GM23248 (cell line): ENCODE measurements at regions not wholly inside any gene's neighbourhood (a gene's known extent, or its start where the extent isn't known, plus 50 kb on each side); places are given as distances from the start of the nearest gene placed in this dataset.

Experiments
- DNase-seq: peaks from one replicate; pipeline ENCODE4 v3.0.0-alpha.2; 2015
- H2AFZ ChIP-seq: fragments of 200-600 bp; sonication (generic); 2 replicates; pipeline ENCODE4 v1.6.1; 2016; ENCODE audit warnings: antibody characterized with exemption
- H3F3A ChIP-seq: fragments of 200-600 bp; sonication (generic); 2 replicates; pipeline ENCODE4 v1.6.1; 2016; ENCODE audit warnings: mild to moderate bottlenecking, antibody characterized with exemption, mixed run types; ENCODE audit not compliant: insufficient read depth
- H3K27ac ChIP-seq: fragments of 200-600 bp; sonication (generic); 2 replicates; pipeline ENCODE4 v1.5.1; 2016; ENCODE audit warnings: mild to moderate bottlenecking
- H3K27me3 ChIP-seq: fragments of 200-600 bp; sonication (generic); replicated peaks from 2 replicates; pipeline ENCODE4 v1.6.1; 2016; ENCODE audit warnings: mild to moderate bottlenecking; ENCODE audit not compliant: insufficient read depth
- H3K36me3 ChIP-seq: fragments of 200-600 bp; sonication (generic); 2 replicates; pipeline ENCODE4 v1.6.1; 2016; ENCODE audit warnings: low read depth, mild to moderate bottlenecking
- H3K4me1 ChIP-seq: fragments of 200-600 bp; sonication (generic); 2 replicates; pipeline ENCODE4 v1.6.1; 2016; ENCODE audit warnings: mild to moderate bottlenecking; ENCODE audit not compliant: insufficient read depth
- H3K4me2 ChIP-seq: fragments of 200-600 bp; sonication (generic); one replicate; pipeline ENCODE4 v1.6.1; 2016; ENCODE audit warnings: mild to moderate bottlenecking; ENCODE audit not compliant: unreplicated experiment
- H3K4me3 ChIP-seq: fragments of 200-600 bp; sonication (generic); 2 replicates; pipeline ENCODE4 v1.5.1; 2016; ENCODE audit warnings: mild to moderate bottlenecking
- H3K79me2 ChIP-seq: fragments of 200-600 bp; sonication (generic); 2 replicates; pipeline ENCODE4 v1.6.1; 2016; ENCODE audit warnings: mild to moderate bottlenecking; ENCODE audit not compliant: insufficient read depth
- H3K9ac ChIP-seq: fragments of 200-600 bp; sonication (generic); 2 replicates; pipeline ENCODE4 v1.6.1; 2016; ENCODE audit warnings: mild to moderate bottlenecking
- H3K9me2 ChIP-seq: fragments of 200-600 bp; sonication (generic); 2 replicates; pipeline ENCODE4 v1.6.1; 2016; ENCODE audit warnings: mixed run types, mild to moderate bottlenecking, moderate library complexity; ENCODE audit not compliant: insufficient read depth
- H3K9me3 ChIP-seq: fragments of 200-600 bp; sonication (generic); one replicate; pipeline ENCODE4 v1.6.1; 2017; ENCODE audit warnings: low read depth
- H4K20me1 ChIP-seq: fragments of 200-600 bp; sonication (generic); 2 replicates; pipeline ENCODE4 v1.6.0; 2016; ENCODE audit not compliant: insufficient read depth
- EZH2 ChIP-seq: fragments of 200-600 bp; sonication (generic); IDR thresholded peaks from 2 replicates; pipeline ENCODE4 v1.6.1; 2018; ENCODE audit warnings: antibody characterized with exemption, mild to moderate bottlenecking; ENCODE audit not compliant: insufficient read depth, poor library complexity, severe bottlenecking
- EZH2phosphoT487 ChIP-seq: fragments of 200-600 bp; sonication (generic); IDR thresholded peaks from 2 replicates; pipeline ENCODE4 v1.6.1; 2018; ENCODE audit warnings: antibody characterized with exemption, moderate library complexity, mild to moderate bottlenecking, low read depth; ENCODE audit not compliant: insufficient read depth
- WGBS, 2 experiments: methylation state at CpG; one replicate each; pipeline ENCODE4 v1.1.6; 2015 to 2017; ENCODE audit warnings: low lambda C conversion rate in 2 of 2, low coverage in 1 of 2; ENCODE audit errors: missing lambda C conversion rate in 2 of 2; 5-methylcytosine and 5-hydroxymethylcytosine counted together
- in situ Hi-C: fragments of 300-500 bp; cut with MboI; formaldehyde crosslinking; loops from 2 replicates; pipeline ENCODE4 v1.15.0; 2020

GRCh38 chr2:235311044-235311443, 182.8 kb upstream of the AGAP1 start:
- 82 to 83% methylated on average over 4 of the region's 4 CpGs for WGBS, 2 experiments
- H3F3A ChIP-seq, result no peaks in the 10 kb centered on the region
- no peak overlapping the region for H3K9ac ChIP-seq
- no peak overlapping the region for H2AFZ ChIP-seq
- no peaks in the 10 kb centered on the region for H3K79me2 ChIP-seq
- H3K27ac ChIP-seq, result no peak overlapping the region
- no peak overlapping the region for H3K4me3 ChIP-seq
- no peaks in the 10 kb centered on the region for H3K9me2 ChIP-seq
- DNase-seq, result no peak
- no peaks in the 10 kb centered on the region for H3K4me1 ChIP-seq
- H4K20me1 ChIP-seq, result no peaks in the 10 kb centered on the region
- H3K27me3 ChIP-seq, result no peaks in the 10 kb centered on the region
- TF ChIP-seq EZH2 (no peak), EZH2phosphoT487 (no peak)
- in situ Hi-C loops, result no loop called here
- no peaks in the 10 kb centered on the region for H3K36me3 ChIP-seq
- H3K9me3 ChIP-seq, result no peaks in the 10 kb centered on the region
- no peak overlapping the region for H3K4me2 ChIP-seq

- no peak overlapping the region for H3K4me2 ChIP-seq
- H3K9me2 ChIP-seq, result no peaks in the 10 kb centered on the region
- no peaks in the 10 kb centered on the region for H3K9me3 ChIP-seq
- DNase-seq, result no peak
- no peaks in the 10 kb centered on the region for H3K4me1 ChIP-seq
- no peaks in the 10 kb centered on the region for H3K36me3 ChIP-seq
- no peak overlapping the region for H3K9ac ChIP-seq
- H3K27me3 ChIP-seq, result no peaks in the 10 kb centered on the region
- no peaks in the 10 kb centered on the region for H4K20me1 ChIP-seq
- 86 to 90% methylated on average over 2 of the region's 2 CpGs for WGBS, 2 experiments
- no peak overlapping the region for H2AFZ ChIP-seq
- no peaks in the 10 kb centered on the region for H3K79me2 ChIP-seq
- TF ChIP-seq EZH2 (no peak), EZH2phosphoT487 (no peak)
- in situ Hi-C loops, result no loop called here
- no peaks in the 10 kb centered on the region for H3F3A ChIP-seq
- H3K4me3 ChIP-seq, result no peak overlapping the region
- H3K27ac ChIP-seq, result no peak overlapping the region
Measured at GRCh38 chr2:235312571-235312970, 181.3 kb upstream of the AGAP1 start.

GRCh38 chr2:235314371-235314930, 179.4 kb upstream of the AGAP1 start:
- no peak for DNase-seq
- Histone ChIP-seq H3K4me3 (no peak overlapping the region), H3K79me2 (no peaks in the 10 kb centered on the region), H3F3A (no peaks in the 10 kb centered on the region), H4K20me1 (no peaks in the 10 kb centered on the region), H3K27me3 (no peaks in the 10 kb centered on the region), H3K36me3 (no peaks in the 10 kb centered on the region), H3K4me1 (no peaks in the 10 kb centered on the region), H3K9me2 (no peaks in the 10 kb centered on the region), H3K27ac (no peak overlapping the region), H3K9ac (no peak overlapping the region), H3K9me3 (no peaks in the 10 kb centered on the region), H2AFZ (no peak overlapping the region), H3K4me2 (no peak overlapping the region)
- WGBS, 2 experiments, result 76% methylated on average over 11 of the region's 11 CpGs
- in situ Hi-C loops, result no loop called here
- TF ChIP-seq EZH2phosphoT487 (no peak), EZH2 (no peak)

- Histone ChIP-seq H3K4me3 (no peak overlapping the region), H3K9me3 (no peaks in the 10 kb centered on the region), H3K4me1 (no peaks in the 10 kb centered on the region), H3K79me2 (no peaks in the 10 kb centered on the region), H3K9ac (no peak overlapping the region), H3F3A (no peaks in the 10 kb centered on the region), H3K36me3 (no peaks in the 10 kb centered on the region), H3K27ac (no peak overlapping the region), H4K20me1 (no peaks in the 10 kb centered on the region), H2AFZ (no peak overlapping the region), H3K4me2 (no peak overlapping the region), H3K27me3 (no peaks in the 10 kb centered on the region), H3K9me2 (no peaks in the 10 kb centered on the region)
- in situ Hi-C loops, result no loop called here
- TF ChIP-seq EZH2phosphoT487, result no peak
- no peak for DNase-seq
- 64 to 66% methylated on average over 4 of the region's 4 CpGs for WGBS, 2 experiments
Measured at GRCh38 chr2:235319095-235319494, 174.7 kb upstream of the AGAP1 start.

- H3F3A ChIP-seq, result no peaks in the 10 kb centered on the region
- no peaks in the 10 kb centered on the region for H3K4me1 ChIP-seq
- H3K4me3 ChIP-seq, result no peak overlapping the region
- no peaks in the 10 kb centered on the region for H4K20me1 ChIP-seq
- in situ Hi-C loops, result no loop called here
- TF ChIP-seq EZH2phosphoT487 (no peak), EZH2 (no peak)
- H3K79me2 ChIP-seq, result no peaks in the 10 kb centered on the region
- H3K27ac ChIP-seq, result no peak overlapping the region
- H3K27me3 ChIP-seq, result no peaks in the 10 kb centered on the region
- H2AFZ ChIP-seq, result no peak overlapping the region
- H3K9me3 ChIP-seq, result no peaks in the 10 kb centered on the region
- no peaks in the 10 kb centered on the region for H3K36me3 ChIP-seq
- H3K9ac ChIP-seq, result no peak overlapping the region
- no peak overlapping the region for H3K4me2 ChIP-seq
- H3K9me2 ChIP-seq, result no peaks in the 10 kb centered on the region
- no peak for DNase-seq
- WGBS, 2 experiments, result 92% methylated on average over 9 of the region's 9 CpGs
Measured at GRCh38 chr2:235320326-235320725, 173.5 kb upstream of the AGAP1 start.
